Astrocyte (in vitro differentiated cells and primary cell): ENCODE measurements at regions not wholly inside any gene's neighbourhood (a gene's known extent, or its start where the extent isn't known, plus 50 kb on each side); places are given as distances from the start of the nearest gene placed in this dataset.

Experiments used
- DNase-seq: peaks from one replicate; pipeline ENCODE4 v3.0.0-alpha.2; 2010; ENCODE audit warnings: low read depth
- FAIRE-seq: peaks from 2 replicates; lab custom pipeline; 2011; peaks lifted over from hg19 to GRCh38; lab: Jason Lieb, UNC
- H2AFZ ChIP-seq: 2 replicates; pipeline ENCODE4 v1.6.0; 2012; ENCODE audit warnings: low read depth, low read length, inconsistent platforms
- H3K27ac ChIP-seq: 2 replicates; pipeline ENCODE4 v1.5.1; 2011; ENCODE audit warnings: low read depth, low read length, inconsistent platforms
- H3K27me3 ChIP-seq: 2 replicates; pipeline ENCODE4 v1.6.0; 2011; ENCODE audit warnings: low read length, inconsistent platforms; ENCODE audit not compliant: insufficient read depth
- H3K36me3 ChIP-seq: 2 replicates; pipeline ENCODE4 v1.5.1; 2011; ENCODE audit warnings: low read length, inconsistent platforms; ENCODE audit not compliant: insufficient read depth
- H3K4me1 ChIP-seq: 2 replicates; pipeline ENCODE4 v1.5.1; 2011; ENCODE audit warnings: low read length, inconsistent platforms; ENCODE audit not compliant: insufficient read depth
- H3K4me2 ChIP-seq: 2 replicates; pipeline ENCODE4 v1.6.0; 2012; ENCODE audit warnings: low read length, inconsistent platforms
- H3K4me3 ChIP-seq: 2 replicates; pipeline ENCODE4 v1.5.1; 2011; ENCODE audit warnings: low read depth, mild to moderate bottlenecking, low read length, inconsistent platforms; ENCODE audit not compliant: insufficient read depth
- H3K79me2 ChIP-seq: 2 replicates; pipeline ENCODE4 v1.6.0; 2012; ENCODE audit warnings: mild to moderate bottlenecking, low read length, inconsistent platforms; ENCODE audit not compliant: insufficient read depth
- H3K9ac ChIP-seq: 2 replicates; pipeline ENCODE4 v1.6.0; 2012; ENCODE audit warnings: mild to moderate bottlenecking, low read length, inconsistent platforms
- H3K9me3 ChIP-seq: 2 replicates; pipeline ENCODE4 v1.5.1; 2012; ENCODE audit warnings: low read depth, mild to moderate bottlenecking, low read length, inconsistent platforms; ENCODE audit not compliant: insufficient read depth
- H4K20me1 ChIP-seq: 2 replicates; pipeline ENCODE4 v1.6.0; 2012; ENCODE audit warnings: low read length, inconsistent platforms; ENCODE audit not compliant: insufficient read depth
- H3K27ac Mint-ChIP-seq: one replicate; pipeline ENCODE4 v1.8.0; 2021; ENCODE audit warnings: mild to moderate bottlenecking, mixed read lengths; ENCODE audit not compliant: unreplicated experiment
- H3K27me3 Mint-ChIP-seq: one replicate; pipeline ENCODE4 v1.8.0; 2021; ENCODE audit warnings: low read depth, mixed read lengths; ENCODE audit not compliant: unreplicated experiment
- H3K36me3 Mint-ChIP-seq: one replicate; pipeline ENCODE4 v1.8.0; 2021; ENCODE audit warnings: low read depth, mixed read lengths; ENCODE audit not compliant: unreplicated experiment
- H3K4me1 Mint-ChIP-seq: one replicate; pipeline ENCODE4 v1.8.0; 2021; ENCODE audit warnings: low read depth, mixed read lengths; ENCODE audit not compliant: unreplicated experiment
- H3K4me3 Mint-ChIP-seq: one replicate; pipeline ENCODE4 v1.8.0; 2021; ENCODE audit warnings: mild to moderate bottlenecking, moderate library complexity, mixed read lengths; ENCODE audit not compliant: unreplicated experiment
- H3K9me3 Mint-ChIP-seq: one replicate; pipeline ENCODE4 v1.8.0; 2021; ENCODE audit warnings: mild to moderate bottlenecking, mixed read lengths; ENCODE audit not compliant: unreplicated experiment
- EZH2 ChIP-seq: IDR thresholded peaks from 2 replicates; pipeline ENCODE4 v1.6.1; 2012; ENCODE audit warnings: mild to moderate bottlenecking, low read length, inconsistent platforms; ENCODE audit not compliant: insufficient read depth
- TF ChIP-seq, protein P1 (sequence below): IDR thresholded peaks from 2 replicates; pipeline ENCODE4 v1.5.1; 2011; ENCODE audit warnings: low read depth, mild to moderate bottlenecking, inconsistent platforms, low read length, moderate library complexity; ENCODE audit not compliant: insufficient read depth

- FAIRE-seq: no peak
- Histone ChIP-seq H3K4me3 (no peak overlapping the region), H2AFZ (no peak overlapping the region), H3K79me2 (no peaks in the 10 kb centered on the region), H3K4me2 (no peak overlapping the region), H3K4me1 (peaks cover 7% of the 10 kb centered on the region), H3K9ac (no peak overlapping the region), H3K36me3 (no peaks in the 10 kb centered on the region), H3K27ac (no peak overlapping the region), H4K20me1 (no peaks in the 10 kb centered on the region), H3K9me3 (no peaks in the 10 kb centered on the region), H3K27me3 (peaks cover 8% of the 10 kb centered on the region)
- no peak for TF ChIP-seq EZH2
- TF ChIP-seq, protein P1, sequence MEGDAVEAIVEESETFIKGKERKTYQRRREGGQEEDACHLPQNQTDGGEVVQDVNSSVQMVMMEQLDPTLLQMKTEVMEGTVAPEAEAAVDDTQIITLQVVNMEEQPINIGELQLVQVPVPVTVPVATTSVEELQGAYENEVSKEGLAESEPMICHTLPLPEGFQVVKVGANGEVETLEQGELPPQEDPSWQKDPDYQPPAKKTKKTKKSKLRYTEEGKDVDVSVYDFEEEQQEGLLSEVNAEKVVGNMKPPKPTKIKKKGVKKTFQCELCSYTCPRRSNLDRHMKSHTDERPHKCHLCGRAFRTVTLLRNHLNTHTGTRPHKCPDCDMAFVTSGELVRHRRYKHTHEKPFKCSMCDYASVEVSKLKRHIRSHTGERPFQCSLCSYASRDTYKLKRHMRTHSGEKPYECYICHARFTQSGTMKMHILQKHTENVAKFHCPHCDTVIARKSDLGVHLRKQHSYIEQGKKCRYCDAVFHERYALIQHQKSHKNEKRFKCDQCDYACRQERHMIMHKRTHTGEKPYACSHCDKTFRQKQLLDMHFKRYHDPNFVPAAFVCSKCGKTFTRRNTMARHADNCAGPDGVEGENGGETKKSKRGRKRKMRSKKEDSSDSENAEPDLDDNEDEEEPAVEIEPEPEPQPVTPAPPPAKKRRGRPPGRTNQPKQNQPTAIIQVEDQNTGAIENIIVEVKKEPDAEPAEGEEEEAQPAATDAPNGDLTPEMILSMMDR: no peak
- H3K27ac Mint-ChIP-seq: no peak overlapping the region
- no peak overlapping the region for H3K4me3 Mint-ChIP-seq
- no peak for DNase-seq
- no peaks in the 10 kb centered on the region for H3K4me1 Mint-ChIP-seq
- no peaks in the 10 kb centered on the region for H3K36me3 Mint-ChIP-seq
- no peaks in the 10 kb centered on the region for H3K9me3 Mint-ChIP-seq
- H3K27me3 Mint-ChIP-seq: peaks cover 19% of the 10 kb centered on the region
Measured at GRCh38 chr6:87925373-87926060, 122.1 kb upstream of the SPACA1 start.

- H3K4me3 ChIP-seq: no peak overlapping the region
- H3K9me3 ChIP-seq: peaks cover 2% of the 10 kb centered on the region
- no peak for DNase-seq
- Mint-ChIP-seq H3K4me1 (peaks cover 4% of the 10 kb centered on the region), H3K9me3 (no peaks in the 10 kb centered on the region), H3K27me3 (peaks cover 27% of the 10 kb centered on the region), H3K36me3 (no peaks in the 10 kb centered on the region), H3K4me3 (no peak overlapping the region), H3K27ac (no peak overlapping the region)
- H3K27ac ChIP-seq: no peak overlapping the region
- no peak overlapping the region for H2AFZ ChIP-seq
- H4K20me1 ChIP-seq: no peaks in the 10 kb centered on the region
- no peak overlapping the region for H3K4me2 ChIP-seq
- no peaks in the 10 kb centered on the region for H3K36me3 ChIP-seq
- no peak overlapping the region for H3K9ac ChIP-seq
- H3K4me1 ChIP-seq: peaks cover 2% of the 10 kb centered on the region
- peaks cover 19% of the 10 kb centered on the region for H3K27me3 ChIP-seq
- no peak for TF ChIP-seq EZH2
- TF ChIP-seq, protein P1: no peak
- H3K79me2 ChIP-seq: no peaks in the 10 kb centered on the region
- no peak for FAIRE-seq
Measured at GRCh38 chr6:87923389-87924050, 124.1 kb upstream of the SPACA1 start.

GRCh38 chr6:87922947-87923330 lies 124.7 kb upstream of the SPACA1 start:
- no peak for TF ChIP-seq EZH2
- TF ChIP-seq, protein P1: no peak
- Mint-ChIP-seq H3K36me3 (no peaks in the 10 kb centered on the region), H3K4me1 (peaks cover 5% of the 10 kb centered on the region), H3K9me3 (no peaks in the 10 kb centered on the region), H3K27ac (no peak overlapping the region), H3K27me3 (peaks cover 25% of the 10 kb centered on the region), H3K4me3 (no peak overlapping the region)
- DNase-seq (no peak), FAIRE-seq (no peak)
- H2AFZ ChIP-seq: no peak overlapping the region
- H3K27me3 ChIP-seq: peaks cover 21% of the 10 kb centered on the region
- H3K9ac ChIP-seq: no peak overlapping the region
- H3K36me3 ChIP-seq: no peaks in the 10 kb centered on the region
- peaks cover 6% of the 10 kb centered on the region for H3K4me1 ChIP-seq
- H3K9me3 ChIP-seq: peaks cover 2% of the 10 kb centered on the region
- H3K79me2 ChIP-seq: no peaks in the 10 kb centered on the region
- H3K4me3 ChIP-seq: no peak overlapping the region
- H3K27ac ChIP-seq: no peak overlapping the region
- H3K4me2 ChIP-seq: no peak overlapping the region
- H4K20me1 ChIP-seq: no peaks in the 10 kb centered on the region
